Body of pancreas (tissue), 4 donors: ENCODE measurements at regions not wholly inside any gene's neighbourhood (a gene's known extent, or its start where the extent isn't known, plus 50 kb on each side); places are given as distances from the start of the nearest gene placed in this dataset.
"Not testable (repeated sequence)": the region's sequence is repeated elsewhere in the genome, so short reads cannot be mapped to it uniquely, and the experiment has no call there.

Experiments used
- ATAC-seq: fragments of 150-250 bp; one replicate; pipeline ENCODE4 v1.9.1; 2016
- DNase-seq, 4 donors: peaks; one replicate each; pipeline ENCODE4 v3.0.0-alpha.2; 2019
- H3K27ac ChIP-seq, 4 donors: fragments of 200-600 bp; sonication (generic); 1 replicate in 3 of 4; 2 replicates in 1 of 4; pipeline versions ENCODE4 v1.5.1 to v1.6.1; 2016 to 2019; ENCODE audit warnings: mild to moderate bottlenecking in 1 of 4, mixed read lengths in 1 of 4, moderate library complexity in 1 of 4
- H3K27me3 ChIP-seq, 2 donors: fragments of 200-600 bp; sonication (generic); one replicate each; pipeline ENCODE4 v1.6.0; 2016; ENCODE audit warnings: mild to moderate bottlenecking in 1 of 2
- H3K36me3 ChIP-seq, 2 donors: fragments of 200-600 bp; sonication (generic); replicated peaks in 1 of 2; 2 replicates each; pipeline ENCODE4 v1.5.1; 2016; ENCODE audit warnings: low read depth in 2 of 2; ENCODE audit not compliant: insufficient read depth in 1 of 2
- H3K4me1 ChIP-seq: fragments of 200-600 bp; sonication (generic); one replicate; pipeline ENCODE4 v1.6.0; 2016
- H3K4me3 ChIP-seq, 2 donors: fragments of 200-600 bp; sonication (generic); 1 replicate in 1 of 2; 2 replicates in 1 of 2; pipeline ENCODE4 v1.5.1; 2016 to 2019
- H3K9me3 ChIP-seq, 3 donors: fragments of 200-600 bp; sonication (generic); 1 replicate in 2 of 3; 2 replicates in 1 of 3; pipeline ENCODE4 v1.5.1; 2016
- CTCF ChIP-seq, 7 experiments: fragments of 450-650 bp in 4 of 7; fragments of 200-600 bp in 3 of 7; sonication (generic) in 3 of 7; IDR thresholded peaks; one replicate each; pipeline ENCODE4 v1.5.1; 2016 to 2019; ENCODE audit warnings: antibody characterized with exemption in 7 of 7
- POLR2A ChIP-seq, 3 donors: fragments of 450-650 bp; IDR thresholded peaks; one replicate each; pipeline ENCODE4 v1.6.1; 2016; ENCODE audit warnings: antibody characterized with exemption in 3 of 3, mild to moderate bottlenecking in 2 of 3
- WGBS, 2 donors: methylation state at CpG; one replicate each; pipeline ENCODE4 v1.1.5; 2017; 5-methylcytosine and 5-hydroxymethylcytosine counted together
- intact Hi-C: fragments of 100-400 bp; cut with DNase I; formaldehyde crosslinking; loops from one replicate; pipeline ENCODE4 v1.15.1; 2023

- Histone ChIP-seq H3K4me3 (no peak overlapping the region), H3K27ac (no peak overlapping the region), H3K4me1 (no peaks in the 10 kb centered on the region), H3K27me3 (no peaks in the 10 kb centered on the region), H3K36me3 (no peaks in the 10 kb centered on the region), H3K9me3 (no peaks in the 10 kb centered on the region)
- ATAC-seq: no peak
- no peak for TF ChIP-seq CTCF (IDR thresholded peaks at IDR 0.05)
- TF ChIP-seq POLR2A (IDR thresholded peaks at IDR 0.05): no peak
- no peak for DNase-seq
- intact Hi-C loops: no loop called here
- WGBS, 2 donors: 23 to 45% methylated on average over 1 of the region's 1 CpG
Observed at GRCh38 chr5:128854931-128855330, 110.4 kb upstream of the SLC27A6 start.

DNA sequence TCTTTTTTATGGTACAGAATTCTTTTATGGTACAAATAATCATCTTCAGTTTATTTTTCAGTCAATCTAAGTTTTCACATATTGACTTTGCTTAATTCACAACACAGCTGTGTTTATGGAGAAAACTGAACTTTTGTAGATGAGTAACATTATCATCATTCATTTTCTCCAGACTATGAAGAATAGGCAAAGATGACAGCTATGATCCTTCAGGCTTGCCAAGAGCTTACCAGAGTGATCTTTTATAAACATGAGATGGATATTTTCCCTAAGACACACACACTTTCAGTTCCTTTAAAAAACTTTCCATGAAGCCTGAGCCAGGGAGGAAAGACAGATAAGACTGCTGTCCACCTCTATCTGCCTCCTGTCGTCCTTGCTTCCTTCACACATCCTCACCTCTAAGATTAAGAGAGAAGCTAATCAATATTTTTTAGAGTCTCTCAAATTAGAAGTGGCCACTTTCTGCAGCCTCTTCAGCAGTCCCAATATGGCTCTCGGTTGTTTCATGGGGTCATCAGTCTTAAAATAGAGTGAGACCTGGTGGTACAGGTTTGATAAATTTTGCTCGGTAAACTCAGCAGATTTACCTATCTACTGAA is 108.1 kb upstream of the SLC27A6 start:
- no peak for ATAC-seq
- no peaks in the 10 kb centered on the region for H3K36me3 ChIP-seq
- H3K27me3 ChIP-seq: no peaks in the 10 kb centered on the region
- DNase-seq: no peak
- H3K27ac ChIP-seq: no peak overlapping the region
- H3K4me3 ChIP-seq: no peak overlapping the region
- 50% methylated on average over 3 of the region's 3 CpGs for WGBS, 2 donors
- H3K4me1 ChIP-seq: no peaks in the 10 kb centered on the region
- H3K9me3 ChIP-seq: no peaks in the 10 kb centered on the region
- TF ChIP-seq CTCF (IDR thresholded peaks at IDR 0.05): no peak
- TF ChIP-seq POLR2A (IDR thresholded peaks at IDR 0.05): no peak
- intact Hi-C loops: no loop called here

DNA sequence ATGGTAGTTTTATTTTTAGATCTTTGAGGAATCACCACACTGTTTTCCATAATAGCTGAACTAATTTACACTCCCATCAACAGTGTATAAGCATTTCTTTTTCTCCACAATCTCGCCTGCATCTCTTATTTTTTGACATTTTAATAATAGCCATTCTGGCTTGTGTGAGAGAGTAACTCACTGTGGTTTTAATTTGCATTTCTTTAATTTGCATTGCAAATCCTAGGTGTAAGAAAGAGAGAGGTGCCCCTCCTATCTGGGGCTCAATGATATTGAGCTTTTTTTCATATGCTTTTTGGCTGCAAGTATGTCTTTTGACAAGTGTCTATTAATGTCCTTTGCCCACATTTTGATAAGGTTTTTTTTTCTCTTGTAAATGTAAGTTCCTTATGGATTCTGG is 106.3 kb upstream of the SLC27A6 start:
- WGBS, 2 donors: 37 to 41% methylated on average over 1 of the region's 1 CpG
- no peak for DNase-seq
- ATAC-seq: no peak

GRCh38 chr5:128861155-128861554 is 104.1 kb upstream of the SLC27A6 start:
- H3K27ac ChIP-seq, ATAC-seq, H3K36me3 ChIP-seq, H3K4me3 ChIP-seq, DNase-seq, H3K27me3 ChIP-seq, intact Hi-C loops, H3K9me3 ChIP-seq, H3K4me1 ChIP-seq: not testable (repeated sequence)
- 85 to 96% methylated on average over 19 to 22 of the region's 22 CpGs for WGBS, 2 donors

More for the DNA sequence above, 106.3 kb upstream of the SLC27A6 start:
- H3K4me1 ChIP-seq: no peaks in the 10 kb centered on the region
- TF ChIP-seq CTCF (IDR thresholded peaks at IDR 0.05) (no peak), POLR2A (IDR thresholded peaks at IDR 0.05) (no peak)
- H3K27ac ChIP-seq: no peak overlapping the region
- H3K4me3 ChIP-seq: no peak overlapping the region
- intact Hi-C loops: no loop called here
- H3K9me3 ChIP-seq: no peaks in the 10 kb centered on the region
- no peaks in the 10 kb centered on the region for H3K36me3 ChIP-seq
- H3K27me3 ChIP-seq: no peaks in the 10 kb centered on the region

- intact Hi-C loops: no loop called here
- TF ChIP-seq CTCF (IDR thresholded peaks at IDR 0.05): no peak
- TF ChIP-seq POLR2A (IDR thresholded peaks at IDR 0.05): no peak
- Histone ChIP-seq H3K36me3 (no peaks in the 10 kb centered on the region), H3K4me3 (no peak overlapping the region), H3K4me1 (no peaks in the 10 kb centered on the region), H3K9me3 (no peaks in the 10 kb centered on the region), H3K27ac (no peak overlapping the region), H3K27me3 (no peaks in the 10 kb centered on the region)
- DNase-seq (no peak), ATAC-seq (no peak)
- WGBS, 2 donors: 19 to 44% methylated on average over 1 of the region's 1 CpG
Observed at GRCh38 chr5:128869970-128870369, 95.3 kb upstream of the SLC27A6 start.
